GM10266 (cell line): ENCODE measurements at regions not wholly inside any gene's neighbourhood (a gene's known extent, or its start where the extent isn't known, plus 50 kb on each side); places are given as distances from the start of the nearest gene placed in this dataset.

Source experiments
- DNase-seq: peaks from one replicate; pipeline ENCODE4 v3.0.0; 2012; ENCODE audit errors: extremely low spot score
- CTCF ChIP-seq: IDR thresholded peaks from 2 replicates; pipeline ENCODE4 v1.5.1; 2012; ENCODE audit warnings: mild to moderate bottlenecking, low read depth; ENCODE audit not compliant: control insufficient read depth, insufficient read depth; ENCODE audit errors: missing control alignments

GRCh38 chr18:37964885-37965571 lies 399.4 kb upstream of the CELF4 start:
- TF ChIP-seq CTCF: no peak
- no peak for DNase-seq

- TF ChIP-seq CTCF: no peak
- no peak for DNase-seq
These were observed 398.2 kb upstream of the CELF4 start for GRCh38 chr18:37963837-37964236.

GRCh38 chr18:37962316-37962966 lies 396.8 kb upstream of the CELF4 start:
- TF ChIP-seq CTCF: no peak
- DNase-seq: no peak

- TF ChIP-seq CTCF: no peak
These were observed 392.9 kb upstream of the CELF4 start for GRCh38 chr18:37958499-37958898.

GRCh38 chr18:37956902-37957301 lies 391.3 kb upstream of the CELF4 start:
- DNase-seq: peak; percentile 9
- TF ChIP-seq CTCF: no peak

More at GRCh38 chr18:37958499-37958898, 392.9 kb upstream of the CELF4 start:
- no peak for DNase-seq

GRCh38 chr18:37956020-37956419 lies 390.4 kb upstream of the CELF4 start:
- TF ChIP-seq CTCF: no peak

GRCh38 chr18:37955201-37955600 lies 389.6 kb upstream of the CELF4 start:
- no peak for DNase-seq

More at GRCh38 chr18:37956020-37956419, 390.4 kb upstream of the CELF4 start:
- DNase-seq: no peak

More at GRCh38 chr18:37955201-37955600, 389.6 kb upstream of the CELF4 start:
- TF ChIP-seq CTCF: no peak
